WTC11 (cell line): ENCODE measurements at regions not wholly inside any gene's neighbourhood (a gene's known extent, or its start where the extent isn't known, plus 50 kb on each side); places are given as distances from the start of the nearest gene placed in this dataset.

ENCODE experiments used
- ATAC-seq: fragments of 200-7000 bp; cut with Tn5 transposase; 2 replicates; pipeline ENCODE4 v1.10.0; 2021; ENCODE audit warnings: mild to moderate bottlenecking, moderate library complexity
- CTCF ChIA-PET: fragments of 300-600 bp; sonication (Branson Sonifier 250); formaldehyde crosslinking; loops from one replicate; lab custom pipeline; 2021; ENCODE audit warnings: antibody characterized with exemption; lab: Charles Lee
- POLR2A ChIA-PET: fragments of 350-600 bp; sonication (Branson Sonifier 250); formaldehyde crosslinking; loops from one replicate; lab custom pipeline; 2021; ENCODE audit warnings: antibody characterized with exemption; lab: Charles Lee
- DNase-seq: peaks from one replicate; pipeline ENCODE4 v3.0.0; 2021; ENCODE audit warnings: low spot score
- H3K27ac Mint-ChIP-seq: 2 replicates; pipeline ENCODE4 v1.8.0; 2021; ENCODE audit warnings: mixed read lengths
- H3K27me3 Mint-ChIP-seq: 2 replicates; pipeline ENCODE4 v1.8.0; 2021; ENCODE audit warnings: low read depth, mild to moderate bottlenecking, moderate library complexity, mixed read lengths
- H3K36me3 Mint-ChIP-seq: 2 replicates; pipeline ENCODE4 v1.8.0; 2021; ENCODE audit warnings: mixed read lengths
- H3K4me1 Mint-ChIP-seq: 2 replicates; pipeline ENCODE4 v1.8.0; 2022; ENCODE audit warnings: mixed read lengths
- H3K4me3 Mint-ChIP-seq: 2 replicates; pipeline ENCODE4 v1.8.0; 2021; ENCODE audit warnings: mild to moderate bottlenecking, moderate library complexity, mixed read lengths
- H3K9me3 Mint-ChIP-seq: 2 replicates; pipeline ENCODE4 v1.8.0; 2021; ENCODE audit warnings: mixed read lengths
- CREM ChIP-seq: sonication (generic); formaldehyde crosslinking; IDR thresholded peaks from 2 replicates; pipeline ENCODE4 v1.8.1; 2022; ENCODE audit warnings: mild to moderate bottlenecking, missing genetic modification reagents, moderate library complexity
- E2F5 ChIP-seq: sonication (generic); formaldehyde crosslinking; IDR thresholded peaks from 2 replicates; pipeline ENCODE4 v1.8.1; 2022; ENCODE audit warnings: mild to moderate bottlenecking, moderate library complexity, missing genetic modification reagents
- ELF4 ChIP-seq: sonication (generic); formaldehyde crosslinking; IDR thresholded peaks from 2 replicates; pipeline ENCODE4 v1.8.1; 2022; ENCODE audit warnings: low read depth, mild to moderate bottlenecking, moderate library complexity, missing genetic modification reagents
- GRHL2 ChIP-seq: fragments of 250-450 bp; sonication (Bioruptor Pico); IDR thresholded peaks from 2 replicates; pipeline ENCODE4 v1.8.0; 2022; ENCODE audit warnings: mild to moderate bottlenecking, moderate library complexity; ENCODE audit not compliant: insufficient replicate concordance, severe bottlenecking
- GTF2I ChIP-seq: fragments of 250-450 bp; sonication (Bioruptor Pico); conservative IDR thresholded peaks from 2 replicates; pipeline ENCODE4 v1.4.0; 2021; ENCODE audit warnings: mild to moderate bottlenecking
- JAZF1 ChIP-seq: fragments of 250-450 bp; sonication (Bioruptor Pico); IDR thresholded peaks from 2 replicates; pipeline ENCODE4 v1.9.0; 2021; ENCODE audit warnings: moderate library complexity, mild to moderate bottlenecking, inconsistent platforms
- MAX ChIP-seq: sonication (generic); formaldehyde crosslinking; IDR thresholded peaks from 2 replicates; pipeline ENCODE4 v1.8.0; 2022; ENCODE audit warnings: mild to moderate bottlenecking, missing genetic modification reagents
- NFE2L1 ChIP-seq: sonication (generic); formaldehyde crosslinking; IDR thresholded peaks from 2 replicates; pipeline ENCODE4 v1.8.1; 2023; ENCODE audit warnings: missing genetic modification reagents
- NFYB ChIP-seq: sonication (generic); formaldehyde crosslinking; conservative IDR thresholded peaks from 2 replicates; pipeline ENCODE4 v1.8.0; 2022; ENCODE audit warnings: low read depth, missing genetic modification reagents
- NR1H2 ChIP-seq: sonication (generic); formaldehyde crosslinking; IDR thresholded peaks from 2 replicates; pipeline ENCODE4 v1.9.0; 2021; ENCODE audit warnings: mild to moderate bottlenecking, moderate library complexity, missing genetic modification reagents
- PRRX2 ChIP-seq: fragments of 250-450 bp; sonication (Bioruptor Pico); IDR thresholded peaks from 2 replicates; pipeline ENCODE4 v1.8.0; 2021; ENCODE audit warnings: mild to moderate bottlenecking
- SMAD4 ChIP-seq: sonication (generic); formaldehyde crosslinking; IDR thresholded peaks from 2 replicates; pipeline ENCODE4 v1.8.0; 2022; ENCODE audit warnings: mild to moderate bottlenecking, missing genetic modification reagents
- TEAD1 ChIP-seq: sonication (generic); formaldehyde crosslinking; IDR thresholded peaks from 2 replicates; pipeline ENCODE4 v1.8.0; 2022; ENCODE audit warnings: mild to moderate bottlenecking, missing genetic modification reagents
- ZMAT4 ChIP-seq: fragments of 250-450 bp; sonication (Bioruptor Pico); IDR thresholded peaks from 2 replicates; pipeline ENCODE4 v1.9.0; 2021; ENCODE audit warnings: mild to moderate bottlenecking
- ZNF425 ChIP-seq: fragments of 250-450 bp; sonication (Bioruptor Pico); conservative IDR thresholded peaks from 2 replicates; pipeline ENCODE4 v1.9.0; 2021; ENCODE audit warnings: mild to moderate bottlenecking
- TF ChIP-seq, protein P1 (sequence below): sonication (generic); formaldehyde crosslinking; IDR thresholded peaks from 2 replicates; pipeline ENCODE4 v1.8.0; 2023; ENCODE audit warnings: missing genetic modification reagents
- TF ChIP-seq, protein P2 (sequence below): sonication (generic); formaldehyde crosslinking; IDR thresholded peaks from 2 replicates; pipeline ENCODE4 v1.8.1; 2022; ENCODE audit warnings: missing genetic modification reagents, borderline replicate concordance
- TF ChIP-seq, protein P3 (sequence below): fragments of 250-450 bp; sonication (Bioruptor Pico); IDR thresholded peaks from 2 replicates; pipeline ENCODE4 v2.1.2; 2022; ENCODE audit warnings: mild to moderate bottlenecking, moderate library complexity
- TF ChIP-seq, protein P4 (sequence below): sonication (generic); formaldehyde crosslinking; IDR thresholded peaks from 2 replicates; pipeline ENCODE4 v1.8.0; 2023; ENCODE audit warnings: mild to moderate bottlenecking, missing genetic modification reagents
- TF ChIP-seq, protein P5 (sequence below): sonication (generic); formaldehyde crosslinking; IDR thresholded peaks from 2 replicates; pipeline ENCODE4 v1.8.1; 2022; ENCODE audit warnings: low read depth, missing genetic modification reagents, borderline replicate concordance
- TF ChIP-seq, protein P6 (sequence below): sonication (generic); formaldehyde crosslinking; IDR thresholded peaks from 2 replicates; pipeline ENCODE4 v1.8.1; 2023; ENCODE audit warnings: mild to moderate bottlenecking, missing genetic modification reagents, moderate library complexity

- ChIA-PET POLR2A (no interaction called here), CTCF (interaction anchor here (1.7 kb wide), 1 partner anchor 9 kb away, joined by 7 read pairs; no protein-coding TSS in a partner anchor)
- no peaks in the 10 kb centered on the region for H3K9me3 Mint-ChIP-seq
- ATAC-seq (peak; percentile 77), DNase-seq (no peak)
- 0 out of 2 replicates have a peak overlapping the region, but pooled peaks have one; percentile 16 for H3K4me3 Mint-ChIP-seq
- no peaks in the 10 kb centered on the region for H3K36me3 Mint-ChIP-seq
- peak; percentile 41; the same call in 1 of the 2 replicates for TF ChIP-seq TEAD1
- TF ChIP-seq NR1H2 (CRISPR knock-in tag), result no peak
- TF ChIP-seq GRHL2 (CRISPR knock-in tag), result no peak
- no peak for TF ChIP-seq JAZF1 (CRISPR knock-in tag)
- no peak for TF ChIP-seq GTF2I (CRISPR knock-in tag)
- no peak for TF ChIP-seq ZNF425 (CRISPR knock-in tag)
- no peak for TF ChIP-seq SMAD4 (CRISPR knock-in tag)
- H3K27ac Mint-ChIP-seq, result peak overlapping the region; percentile 84
- H3K27me3 Mint-ChIP-seq, result no peaks in the 10 kb centered on the region
- H3K4me1 Mint-ChIP-seq, result peaks cover 38% of the 10 kb centered on the region
Observed at GRCh38 chr7:114856625-114857024, 65.3 kb upstream of the MDFIC start.

GRCh38 chr7:114857605-114858004 lies 64.3 kb upstream of the MDFIC start:
- H3K36me3 Mint-ChIP-seq, result no peaks in the 10 kb centered on the region
- no peaks in the 10 kb centered on the region for H3K9me3 Mint-ChIP-seq
- POLR2A ChIA-PET, result no interaction called here
- no peak overlapping the region for H3K4me3 Mint-ChIP-seq
- ATAC-seq (no peak), DNase-seq (no peak)
- TF ChIP-seq E2F5 (CRISPR knock-in tag) (no peak), NFE2L1 (CRISPR knock-in tag) (no peak), CREM (CRISPR knock-in tag) (no peak), SMAD4 (CRISPR knock-in tag) (no peak), ELF4 (no peak), NFYB (no peak), GRHL2 (CRISPR knock-in tag) (no peak), MAX (no peak), PRRX2 (CRISPR knock-in tag) (no peak), ZMAT4 (CRISPR knock-in tag) (no peak)
- TF ChIP-seq, protein P1, sequence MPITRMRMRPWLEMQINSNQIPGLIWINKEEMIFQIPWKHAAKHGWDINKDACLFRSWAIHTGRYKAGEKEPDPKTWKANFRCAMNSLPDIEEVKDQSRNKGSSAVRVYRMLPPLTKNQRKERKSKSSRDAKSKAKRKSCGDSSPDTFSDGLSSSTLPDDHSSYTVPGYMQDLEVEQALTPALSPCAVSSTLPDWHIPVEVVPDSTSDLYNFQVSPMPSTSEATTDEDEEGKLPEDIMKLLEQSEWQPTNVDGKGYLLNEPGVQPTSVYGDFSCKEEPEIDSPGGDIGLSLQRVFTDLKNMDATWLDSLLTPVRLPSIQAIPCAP (CRISPR knock-in tag), result no peak
- TF ChIP-seq, protein P2, sequence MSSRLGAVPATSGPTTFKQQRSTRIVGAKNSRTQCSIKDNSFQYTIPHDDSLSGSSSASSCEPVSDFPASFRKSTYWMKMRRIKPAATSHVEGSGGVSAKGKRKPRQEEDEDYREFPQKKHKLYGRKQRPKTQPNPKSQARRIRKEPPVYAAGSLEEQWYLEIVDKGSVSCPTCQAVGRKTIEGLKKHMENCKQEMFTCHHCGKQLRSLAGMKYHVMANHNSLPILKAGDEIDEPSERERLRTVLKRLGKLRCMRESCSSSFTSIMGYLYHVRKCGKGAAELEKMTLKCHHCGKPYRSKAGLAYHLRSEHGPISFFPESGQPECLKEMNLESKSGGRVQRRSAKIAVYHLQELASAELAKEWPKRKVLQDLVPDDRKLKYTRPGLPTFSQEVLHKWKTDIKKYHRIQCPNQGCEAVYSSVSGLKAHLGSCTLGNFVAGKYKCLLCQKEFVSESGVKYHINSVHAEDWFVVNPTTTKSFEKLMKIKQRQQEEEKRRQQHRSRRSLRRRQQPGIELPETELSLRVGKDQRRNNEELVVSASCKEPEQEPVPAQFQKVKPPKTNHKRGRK (CRISPR knock-in tag), result no peak
- TF ChIP-seq, protein P3, sequence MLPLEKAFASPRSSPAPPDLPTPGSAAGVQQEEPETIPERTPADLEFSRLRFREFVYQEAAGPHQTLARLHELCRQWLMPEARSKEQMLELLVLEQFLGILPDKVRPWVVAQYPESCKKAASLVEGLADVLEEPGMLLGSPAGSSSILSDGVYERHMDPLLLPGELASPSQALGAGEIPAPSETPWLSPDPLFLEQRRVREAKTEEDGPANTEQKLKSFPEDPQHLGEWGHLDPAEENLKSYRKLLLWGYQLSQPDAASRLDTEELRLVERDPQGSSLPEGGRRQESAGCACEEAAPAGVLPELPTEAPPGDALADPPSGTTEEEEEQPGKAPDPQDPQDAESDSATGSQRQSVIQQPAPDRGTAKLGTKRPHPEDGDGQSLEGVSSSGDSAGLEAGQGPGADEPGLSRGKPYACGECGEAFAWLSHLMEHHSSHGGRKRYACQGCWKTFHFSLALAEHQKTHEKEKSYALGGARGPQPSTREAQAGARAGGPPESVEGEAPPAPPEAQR, result no peak
- TF ChIP-seq, protein P4, sequence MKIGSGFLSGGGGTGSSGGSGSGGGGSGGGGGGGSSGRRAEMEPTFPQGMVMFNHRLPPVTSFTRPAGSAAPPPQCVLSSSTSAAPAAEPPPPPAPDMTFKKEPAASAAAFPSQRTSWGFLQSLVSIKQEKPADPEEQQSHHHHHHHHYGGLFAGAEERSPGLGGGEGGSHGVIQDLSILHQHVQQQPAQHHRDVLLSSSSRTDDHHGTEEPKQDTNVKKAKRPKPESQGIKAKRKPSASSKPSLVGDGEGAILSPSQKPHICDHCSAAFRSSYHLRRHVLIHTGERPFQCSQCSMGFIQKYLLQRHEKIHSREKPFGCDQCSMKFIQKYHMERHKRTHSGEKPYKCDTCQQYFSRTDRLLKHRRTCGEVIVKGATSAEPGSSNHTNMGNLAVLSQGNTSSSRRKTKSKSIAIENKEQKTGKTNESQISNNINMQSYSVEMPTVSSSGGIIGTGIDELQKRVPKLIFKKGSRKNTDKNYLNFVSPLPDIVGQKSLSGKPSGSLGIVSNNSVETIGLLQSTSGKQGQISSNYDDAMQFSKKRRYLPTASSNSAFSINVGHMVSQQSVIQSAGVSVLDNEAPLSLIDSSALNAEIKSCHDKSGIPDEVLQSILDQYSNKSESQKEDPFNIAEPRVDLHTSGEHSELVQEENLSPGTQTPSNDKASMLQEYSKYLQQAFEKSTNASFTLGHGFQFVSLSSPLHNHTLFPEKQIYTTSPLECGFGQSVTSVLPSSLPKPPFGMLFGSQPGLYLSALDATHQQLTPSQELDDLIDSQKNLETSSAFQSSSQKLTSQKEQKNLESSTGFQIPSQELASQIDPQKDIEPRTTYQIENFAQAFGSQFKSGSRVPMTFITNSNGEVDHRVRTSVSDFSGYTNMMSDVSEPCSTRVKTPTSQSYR (CRISPR knock-in tag), result no peak
- TF ChIP-seq, protein P5, sequence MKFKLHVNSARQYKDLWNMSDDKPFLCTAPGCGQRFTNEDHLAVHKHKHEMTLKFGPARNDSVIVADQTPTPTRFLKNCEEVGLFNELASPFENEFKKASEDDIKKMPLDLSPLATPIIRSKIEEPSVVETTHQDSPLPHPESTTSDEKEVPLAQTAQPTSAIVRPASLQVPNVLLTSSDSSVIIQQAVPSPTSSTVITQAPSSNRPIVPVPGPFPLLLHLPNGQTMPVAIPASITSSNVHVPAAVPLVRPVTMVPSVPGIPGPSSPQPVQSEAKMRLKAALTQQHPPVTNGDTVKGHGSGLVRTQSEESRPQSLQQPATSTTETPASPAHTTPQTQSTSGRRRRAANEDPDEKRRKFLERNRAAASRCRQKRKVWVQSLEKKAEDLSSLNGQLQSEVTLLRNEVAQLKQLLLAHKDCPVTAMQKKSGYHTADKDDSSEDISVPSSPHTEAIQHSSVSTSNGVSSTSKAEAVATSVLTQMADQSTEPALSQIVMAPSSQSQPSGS (CRISPR knock-in tag), result no peak
- TF ChIP-seq, protein P6, sequence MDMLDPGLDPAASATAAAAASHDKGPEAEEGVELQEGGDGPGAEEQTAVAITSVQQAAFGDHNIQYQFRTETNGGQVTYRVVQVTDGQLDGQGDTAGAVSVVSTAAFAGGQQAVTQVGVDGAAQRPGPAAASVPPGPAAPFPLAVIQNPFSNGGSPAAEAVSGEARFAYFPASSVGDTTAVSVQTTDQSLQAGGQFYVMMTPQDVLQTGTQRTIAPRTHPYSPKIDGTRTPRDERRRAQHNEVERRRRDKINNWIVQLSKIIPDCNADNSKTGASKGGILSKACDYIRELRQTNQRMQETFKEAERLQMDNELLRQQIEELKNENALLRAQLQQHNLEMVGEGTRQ (CRISPR knock-in tag), result no peak
- CTCF ChIA-PET, result no interaction called here
- no peaks in the 10 kb centered on the region for H3K27me3 Mint-ChIP-seq
- H3K27ac Mint-ChIP-seq, result no peak overlapping the region
- peaks cover 38% of the 10 kb centered on the region for H3K4me1 Mint-ChIP-seq
